ENCODE measurements at regions not wholly inside any gene's neighbourhood (a gene's known extent, or its start where the extent isn't known, plus 50 kb on each side); places are given as distances from the start of the nearest gene placed in this dataset.

- no peak overlapping the region for H4K91ac ChIP-seq (ENCODE audit: low read depth, low read length)
- no peaks in the 10 kb centered on the region for H3K27me3 ChIP-seq (ENCODE audit: insufficient read depth, low read length)
- no peak overlapping the region for H2BK120ac ChIP-seq (ENCODE audit: insufficient read depth, low read length, poor library complexity)
- H3K4me1 ChIP-seq (ENCODE audit: control insufficient read depth in 1 of 2, insufficient read depth in 2 of 2, low read length in 2 of 2): no peaks in the 10 kb centered on the region
- no peak overlapping the region for H3K9ac ChIP-seq (ENCODE audit: low read length)
- H3K4me2 ChIP-seq (ENCODE audit: low read length): no peak overlapping the region
- H3K4ac ChIP-seq (ENCODE audit: low read depth, low read length): no peak overlapping the region
- no peak overlapping the region for H3K23ac ChIP-seq (ENCODE audit: low read length)
- H3K79me1 ChIP-seq (ENCODE audit: low read length): no peaks in the 10 kb centered on the region
- no peak for DNase-seq
- no peaks in the 10 kb centered on the region for H3K9me3 ChIP-seq (ENCODE audit: insufficient read depth, low read depth, low read length)
- no peak overlapping the region for H4K12ac ChIP-seq (ENCODE audit: low read depth, low read length)
- H2AFZ ChIP-seq (ENCODE audit: insufficient read depth, low read length, poor library complexity): no peak overlapping the region
- H3K4me3 ChIP-seq (ENCODE audit: low read depth, low read length): no peak overlapping the region
- no peak overlapping the region for H4K8ac ChIP-seq (ENCODE audit: low read depth, low read length)
- WGBS (ENCODE audit: extremely low coverage, insufficient coverage, insufficient read length): no CpG with 5 or more reads among the region's 6 CpGs
- H2AK5ac ChIP-seq (ENCODE audit: low read length): no peak overlapping the region
- H3K79me2 ChIP-seq (ENCODE audit: control insufficient read depth, insufficient read depth, low read length, poor library complexity): no peaks in the 10 kb centered on the region
- no peak overlapping the region for H3K14ac ChIP-seq (ENCODE audit: low read length)
- H3K27ac ChIP-seq (ENCODE audit: low read depth, low read length): no peak overlapping the region
- no peak overlapping the region for H2BK5ac ChIP-seq (ENCODE audit: low read depth, low read length, poor library complexity)
- H2BK12ac ChIP-seq (ENCODE audit: low read length): no peak overlapping the region
- H3K18ac ChIP-seq (ENCODE audit: low read length): no peak overlapping the region
- no peaks in the 10 kb centered on the region for H3K36me3 ChIP-seq (ENCODE audit: control insufficient read depth in 1 of 2, insufficient read depth in 2 of 2, low read length in 2 of 2)
Measured at GRCh38 chr3:145936971-145937370, 224.0 kb downstream of the PLOD2 start.

GRCh38 chr3:145939431-145939830, 221.6 kb downstream of the PLOD2 start:
- no peaks in the 10 kb centered on the region for H3K79me1 ChIP-seq (ENCODE audit: low read length)
- H3K9me3 ChIP-seq (ENCODE audit: insufficient read depth, low read depth, low read length): no peaks in the 10 kb centered on the region
- no peak overlapping the region for H2BK120ac ChIP-seq (ENCODE audit: insufficient read depth, low read length, poor library complexity)
- H4K12ac ChIP-seq (ENCODE audit: low read depth, low read length): no peak overlapping the region
- WGBS (ENCODE audit: extremely low coverage, insufficient coverage, insufficient read length): no CpG with 5 or more reads among the region's 2 CpGs
- no peak overlapping the region for H2BK12ac ChIP-seq (ENCODE audit: low read length)
- H4K8ac ChIP-seq (ENCODE audit: low read depth, low read length): no peak overlapping the region
- H4K91ac ChIP-seq (ENCODE audit: low read depth, low read length): no peak overlapping the region
- no peaks in the 10 kb centered on the region for H3K27me3 ChIP-seq (ENCODE audit: insufficient read depth, low read length)
- no peak for DNase-seq
- H3K4ac ChIP-seq (ENCODE audit: low read depth, low read length): no peak overlapping the region
- no peaks in the 10 kb centered on the region for H3K36me3 ChIP-seq (ENCODE audit: control insufficient read depth in 1 of 2, insufficient read depth in 2 of 2, low read length in 2 of 2)
- H3K4me1 ChIP-seq (ENCODE audit: control insufficient read depth in 1 of 2, insufficient read depth in 2 of 2, low read length in 2 of 2): no peaks in the 10 kb centered on the region
- no peak overlapping the region for H3K4me2 ChIP-seq (ENCODE audit: low read length)
- no peak overlapping the region for H2AFZ ChIP-seq (ENCODE audit: insufficient read depth, low read length, poor library complexity)
- no peak overlapping the region for H3K18ac ChIP-seq (ENCODE audit: low read length)
- no peak overlapping the region for H3K27ac ChIP-seq (ENCODE audit: low read depth, low read length)
- no peak overlapping the region for H2AK5ac ChIP-seq (ENCODE audit: low read length)
- H3K23ac ChIP-seq (ENCODE audit: low read length): no peak overlapping the region
- H3K9ac ChIP-seq (ENCODE audit: low read length): no peak overlapping the region
- H3K4me3 ChIP-seq (ENCODE audit: low read depth, low read length): no peak overlapping the region
- H3K14ac ChIP-seq (ENCODE audit: low read length): no peak overlapping the region
- no peaks in the 10 kb centered on the region for H3K79me2 ChIP-seq (ENCODE audit: control insufficient read depth, insufficient read depth, low read length, poor library complexity)
- H2BK5ac ChIP-seq (ENCODE audit: low read depth, low read length, poor library complexity): no peak overlapping the region

GRCh38 chr3:145942052-145942451, 218.9 kb downstream of the PLOD2 start:
- no peak overlapping the region for H4K12ac ChIP-seq (ENCODE audit: low read depth, low read length)
- no peak overlapping the region for H3K18ac ChIP-seq (ENCODE audit: low read length)
- H3K14ac ChIP-seq (ENCODE audit: low read length): no peak overlapping the region

GRCh38 chr3:145943952-145944351, 217.0 kb downstream of the PLOD2 start:
- Histone ChIP-seq H4K8ac (ENCODE audit: low read depth, low read length) (no peak overlapping the region), H3K4me2 (ENCODE audit: low read length) (no peak overlapping the region), H2BK120ac (ENCODE audit: insufficient read depth, low read length, poor library complexity) (no peak overlapping the region), H3K9ac (ENCODE audit: low read length) (no peak overlapping the region), H3K27ac (ENCODE audit: low read depth, low read length) (no peak overlapping the region), H3K4me1 (ENCODE audit: control insufficient read depth in 1 of 2, insufficient read depth in 2 of 2, low read length in 2 of 2) (no peaks in the 10 kb centered on the region), H3K4me3 (ENCODE audit: low read depth, low read length) (no peak overlapping the region), H2AFZ (ENCODE audit: insufficient read depth, low read length, poor library complexity) (no peak overlapping the region), H3K14ac (ENCODE audit: low read length) (no peak overlapping the region), H2BK5ac (ENCODE audit: low read depth, low read length, poor library complexity) (no peak overlapping the region), H2AK5ac (ENCODE audit: low read length) (no peak overlapping the region), H3K9me3 (ENCODE audit: insufficient read depth, low read depth, low read length) (no peaks in the 10 kb centered on the region), H3K79me2 (ENCODE audit: control insufficient read depth, insufficient read depth, low read length, poor library complexity) (no peaks in the 10 kb centered on the region), H3K18ac (ENCODE audit: low read length) (no peak overlapping the region), H3K23ac (ENCODE audit: low read length) (no peak overlapping the region), H3K4ac (ENCODE audit: low read depth, low read length) (no peak overlapping the region), H4K12ac (ENCODE audit: low read depth, low read length) (no peak overlapping the region), H3K27me3 (ENCODE audit: insufficient read depth, low read length) (no peaks in the 10 kb centered on the region), H4K91ac (ENCODE audit: low read depth, low read length) (no peak overlapping the region), H3K79me1 (ENCODE audit: low read length) (no peaks in the 10 kb centered on the region), H2BK12ac (ENCODE audit: low read length) (no peak overlapping the region), H3K36me3 (ENCODE audit: control insufficient read depth in 1 of 2, insufficient read depth in 2 of 2, low read length in 2 of 2) (no peaks in the 10 kb centered on the region)
- DNase-seq: no peak
- no CpG with 5 or more reads among the region's 2 CpGs for WGBS (ENCODE audit: extremely low coverage, insufficient coverage, insufficient read length)

More at GRCh38 chr3:145942052-145942451, 218.9 kb downstream of the PLOD2 start:
- no peak overlapping the region for H2BK5ac ChIP-seq (ENCODE audit: low read depth, low read length, poor library complexity)
- no peaks in the 10 kb centered on the region for H3K79me2 ChIP-seq (ENCODE audit: control insufficient read depth, insufficient read depth, low read length, poor library complexity)
- no peak overlapping the region for H2BK120ac ChIP-seq (ENCODE audit: insufficient read depth, low read length, poor library complexity)
- H3K4ac ChIP-seq (ENCODE audit: low read depth, low read length): no peak overlapping the region
- no peak for DNase-seq
- H2BK12ac ChIP-seq (ENCODE audit: low read length): no peak overlapping the region
- H4K8ac ChIP-seq (ENCODE audit: low read depth, low read length): no peak overlapping the region
- no peak overlapping the region for H3K27ac ChIP-seq (ENCODE audit: low read depth, low read length)
- H2AFZ ChIP-seq (ENCODE audit: insufficient read depth, low read length, poor library complexity): no peak overlapping the region
- no peaks in the 10 kb centered on the region for H3K9me3 ChIP-seq (ENCODE audit: insufficient read depth, low read depth, low read length)
- no peaks in the 10 kb centered on the region for H3K4me1 ChIP-seq (ENCODE audit: control insufficient read depth in 1 of 2, insufficient read depth in 2 of 2, low read length in 2 of 2)
- H3K27me3 ChIP-seq (ENCODE audit: insufficient read depth, low read length): no peaks in the 10 kb centered on the region
- no peak overlapping the region for H3K4me3 ChIP-seq (ENCODE audit: low read depth, low read length)
- no peak overlapping the region for H3K9ac ChIP-seq (ENCODE audit: low read length)
- no peak overlapping the region for H3K4me2 ChIP-seq (ENCODE audit: low read length)
- H3K79me1 ChIP-seq (ENCODE audit: low read length): no peaks in the 10 kb centered on the region
- no CpG with 5 or more reads among the region's 1 CpG for WGBS (ENCODE audit: extremely low coverage, insufficient coverage, insufficient read length)
- H4K91ac ChIP-seq (ENCODE audit: low read depth, low read length): no peak overlapping the region
- H3K36me3 ChIP-seq (ENCODE audit: control insufficient read depth in 1 of 2, insufficient read depth in 2 of 2, low read length in 2 of 2): no peaks in the 10 kb centered on the region
- H3K23ac ChIP-seq (ENCODE audit: low read length): no peak overlapping the region
- no peak overlapping the region for H2AK5ac ChIP-seq (ENCODE audit: low read length)
